ENCODE measurements at regions not wholly inside any gene's neighbourhood (a gene's known extent, or its start where the extent isn't known, plus 50 kb on each side); places are given as distances from the start of the nearest gene placed in this dataset.

DNA sequence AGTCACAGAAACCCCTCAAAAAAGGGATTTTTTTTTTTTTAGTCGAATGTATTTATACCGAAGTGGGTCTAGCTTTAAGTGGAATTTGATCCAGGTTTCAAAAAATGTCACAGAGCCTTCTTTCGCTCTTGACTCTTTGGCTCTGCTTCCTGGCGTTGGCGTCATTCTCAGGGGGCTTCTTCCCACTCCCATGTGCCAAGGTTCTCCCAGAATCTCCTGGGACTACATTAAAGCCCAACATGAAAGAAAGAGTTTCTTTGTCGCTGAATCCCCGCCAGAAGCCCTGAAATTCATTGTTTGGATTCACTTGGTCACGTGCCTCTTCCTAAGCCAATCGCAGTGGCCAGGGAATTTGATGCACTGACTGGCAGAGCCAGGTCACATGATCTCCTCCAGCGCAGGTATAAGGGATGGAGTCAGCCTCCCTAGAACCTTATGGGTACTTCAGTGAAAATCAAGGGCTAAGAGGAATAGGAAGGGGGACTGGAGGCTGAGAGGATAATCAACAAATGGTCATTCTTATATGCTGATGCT is 101.2 kb downstream of the RPS24 start:
- Histone ChIP-seq H3K36me3 (ENCODE audit: control insufficient read depth in 1 of 2, insufficient read depth in 2 of 2, low read length in 2 of 2) (no peaks in the 10 kb centered on the region), H3K9me3 (ENCODE audit: control insufficient read depth in 1 of 2, low read length in 2 of 2) (no peaks in the 10 kb centered on the region), H3K4me3 (ENCODE audit: low read depth in 1 of 2, low read length in 2 of 2) (no peak overlapping the region), H3K27me3 (ENCODE audit: control insufficient read depth in 1 of 2, insufficient read depth in 2 of 2, low read length in 2 of 2) (peaks cover 0 to 5% of the 10 kb centered on the region in 2 donors), H3K27ac (ENCODE audit: low read depth, low read length) (no peak overlapping the region), H3K9ac (ENCODE audit: low read depth in 1 of 2, low read length in 2 of 2) (no peak overlapping the region), H3K4me1 (ENCODE audit: control insufficient read depth in 1 of 2, insufficient read depth in 2 of 2, low read length in 2 of 2) (no peaks in the 10 kb centered on the region)

DNA sequence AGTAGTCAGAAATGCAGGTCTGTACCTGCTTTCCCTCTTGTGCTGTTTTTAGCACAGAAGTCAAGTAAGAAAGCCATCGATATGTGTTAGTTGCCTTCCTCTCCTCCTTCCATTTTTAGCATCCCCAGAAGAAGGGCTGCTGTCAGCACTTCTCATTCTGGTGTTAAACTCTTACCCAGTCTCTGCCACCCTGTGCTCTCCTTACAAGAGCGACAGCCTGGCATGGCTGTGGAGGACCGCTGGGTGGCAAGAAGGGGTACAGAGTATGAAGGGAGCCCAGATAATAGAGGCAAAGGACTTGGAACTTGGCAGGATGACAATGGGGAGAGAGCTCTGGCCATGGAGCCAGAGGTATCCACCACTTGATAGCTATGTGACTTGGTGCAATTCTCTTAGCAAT is 103.5 kb downstream of the RPS24 start:
- no peak overlapping the region for H3K27ac ChIP-seq (ENCODE audit: low read depth, low read length)
- H3K4me1 ChIP-seq (ENCODE audit: control insufficient read depth in 1 of 2, insufficient read depth in 2 of 2, low read length in 2 of 2), result no peaks in the 10 kb centered on the region
- no peak overlapping the region for H3K4me3 ChIP-seq (ENCODE audit: low read depth in 1 of 2, low read length in 2 of 2)
- no peak overlapping the region for H3K9ac ChIP-seq (ENCODE audit: low read depth in 1 of 2, low read length in 2 of 2)
- no peaks in the 10 kb centered on the region for H3K9me3 ChIP-seq (ENCODE audit: control insufficient read depth in 1 of 2, low read length in 2 of 2)
- H3K27me3 ChIP-seq (ENCODE audit: control insufficient read depth in 1 of 2, insufficient read depth in 2 of 2, low read length in 2 of 2), result peaks cover 0 to 5% of the 10 kb centered on the region in 2 donors
- H3K36me3 ChIP-seq (ENCODE audit: control insufficient read depth in 1 of 2, insufficient read depth in 2 of 2, low read length in 2 of 2), result no peaks in the 10 kb centered on the region

DNA sequence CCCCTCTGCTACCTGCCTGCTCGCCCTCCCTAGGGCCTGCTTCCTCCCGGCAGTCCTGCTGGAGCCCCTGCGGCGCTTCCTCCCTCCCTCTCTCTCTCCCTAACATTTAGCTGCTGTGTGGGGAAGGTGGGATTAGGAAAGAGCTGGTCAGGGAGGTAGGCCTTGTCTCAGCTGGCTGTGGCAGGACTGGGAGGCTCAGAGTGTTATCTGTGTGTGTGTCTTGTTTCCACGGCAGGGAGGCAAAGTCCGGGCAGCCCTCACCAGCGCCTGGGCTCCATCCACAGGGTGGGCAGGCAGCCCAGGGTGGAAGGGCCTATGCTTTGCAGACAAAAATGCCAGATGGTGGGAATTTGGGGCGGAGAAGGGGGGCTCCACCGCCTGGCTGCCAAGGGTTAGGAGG is 105.7 kb downstream of the RPS24 start:
- Histone ChIP-seq H3K4me3 (ENCODE audit: low read depth in 1 of 2, low read length in 2 of 2) (no peak overlapping the region), H3K9ac (ENCODE audit: low read depth in 1 of 2, low read length in 2 of 2) (no peak overlapping the region), H3K4me1 (ENCODE audit: control insufficient read depth in 1 of 2, insufficient read depth in 2 of 2, low read length in 2 of 2) (no peaks in the 10 kb centered on the region), H3K36me3 (ENCODE audit: control insufficient read depth in 1 of 2, insufficient read depth in 2 of 2, low read length in 2 of 2) (no peaks in the 10 kb centered on the region), H3K27ac (ENCODE audit: low read depth, low read length) (no peak overlapping the region), H3K9me3 (ENCODE audit: control insufficient read depth in 1 of 2, low read length in 2 of 2) (no peaks in the 10 kb centered on the region), H3K27me3 (ENCODE audit: control insufficient read depth in 1 of 2, insufficient read depth in 2 of 2, low read length in 2 of 2) (peaks cover 0 to 5% of the 10 kb centered on the region in 2 donors)

DNA sequence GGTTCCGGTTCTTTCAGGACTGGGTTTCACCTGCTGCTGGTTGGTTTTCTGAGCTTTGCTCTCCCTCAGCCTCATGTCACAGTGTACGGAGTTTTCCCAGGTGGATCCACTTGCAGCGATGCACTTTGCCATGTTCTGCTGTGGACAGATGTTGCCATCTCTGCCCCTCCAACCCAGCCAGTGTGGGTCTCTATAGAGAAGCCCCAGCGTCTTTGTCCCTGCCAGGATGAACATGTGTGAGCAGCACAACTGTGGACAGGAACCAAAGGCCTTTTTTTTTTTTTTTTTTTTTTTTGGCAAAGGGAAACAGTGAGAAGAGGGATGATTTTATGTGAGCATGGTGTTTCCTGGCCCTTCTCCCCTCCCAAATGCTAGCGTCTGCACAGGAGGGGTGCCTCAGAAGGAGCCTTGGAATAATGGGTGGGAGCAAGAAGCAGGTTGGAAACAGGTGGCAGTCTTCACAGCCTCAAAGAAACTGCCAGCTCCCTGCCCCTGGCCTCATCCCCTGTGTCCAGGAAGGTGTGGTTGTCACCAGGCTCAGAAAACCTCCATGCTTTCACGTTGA is 106.5 kb downstream of the RPS24 start:
- H3K4me3 ChIP-seq (ENCODE audit: low read depth in 1 of 2, low read length in 2 of 2), result no peak overlapping the region
- H3K9ac ChIP-seq (ENCODE audit: low read depth in 1 of 2, low read length in 2 of 2), result no peak overlapping the region
- no peaks in the 10 kb centered on the region for H3K9me3 ChIP-seq (ENCODE audit: control insufficient read depth in 1 of 2, low read length in 2 of 2)
- no peak overlapping the region for H3K27ac ChIP-seq (ENCODE audit: low read depth, low read length)
- no peaks in the 10 kb centered on the region for H3K4me1 ChIP-seq (ENCODE audit: control insufficient read depth in 1 of 2, insufficient read depth in 2 of 2, low read length in 2 of 2)
- peaks cover 0 to 5% of the 10 kb centered on the region in 2 donors for H3K27me3 ChIP-seq (ENCODE audit: control insufficient read depth in 1 of 2, insufficient read depth in 2 of 2, low read length in 2 of 2)
- no peaks in the 10 kb centered on the region for H3K36me3 ChIP-seq (ENCODE audit: control insufficient read depth in 1 of 2, insufficient read depth in 2 of 2, low read length in 2 of 2)

DNA sequence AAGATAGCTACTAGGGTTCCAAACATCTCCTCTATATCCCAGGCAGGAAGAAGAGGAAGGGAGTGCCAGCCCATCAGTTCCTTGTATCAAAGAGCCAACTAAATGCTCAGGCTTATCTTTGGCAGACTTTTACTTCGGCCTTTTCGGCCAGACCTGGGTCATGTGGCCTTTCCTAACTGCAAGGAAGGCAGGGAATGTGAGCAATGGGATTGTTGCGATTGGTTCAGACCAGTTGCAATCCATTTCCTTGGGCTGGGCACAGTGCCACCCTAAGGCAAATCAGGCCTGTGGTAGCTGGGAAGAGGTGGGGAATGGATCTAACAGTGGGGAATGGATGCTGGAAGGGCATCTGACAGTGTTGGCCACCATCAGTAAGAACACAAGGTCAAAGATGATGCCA is 109.9 kb downstream of the RPS24 start:
- H3K36me3 ChIP-seq (ENCODE audit: control insufficient read depth in 1 of 2, insufficient read depth in 2 of 2, low read length in 2 of 2), result no peaks in the 10 kb centered on the region
- no peaks in the 10 kb centered on the region for H3K9me3 ChIP-seq (ENCODE audit: control insufficient read depth in 1 of 2, low read length in 2 of 2)
- no peak overlapping the region for H3K9ac ChIP-seq (ENCODE audit: low read depth in 1 of 2, low read length in 2 of 2)
- H3K27ac ChIP-seq (ENCODE audit: low read depth, low read length), result no peak overlapping the region
- H3K4me3 ChIP-seq (ENCODE audit: low read depth in 1 of 2, low read length in 2 of 2), result no peak overlapping the region
- peaks cover 0 to 5% of the 10 kb centered on the region in 2 donors for H3K27me3 ChIP-seq (ENCODE audit: control insufficient read depth in 1 of 2, insufficient read depth in 2 of 2, low read length in 2 of 2)
- no peaks in the 10 kb centered on the region for H3K4me1 ChIP-seq (ENCODE audit: control insufficient read depth in 1 of 2, insufficient read depth in 2 of 2, low read length in 2 of 2)

DNA sequence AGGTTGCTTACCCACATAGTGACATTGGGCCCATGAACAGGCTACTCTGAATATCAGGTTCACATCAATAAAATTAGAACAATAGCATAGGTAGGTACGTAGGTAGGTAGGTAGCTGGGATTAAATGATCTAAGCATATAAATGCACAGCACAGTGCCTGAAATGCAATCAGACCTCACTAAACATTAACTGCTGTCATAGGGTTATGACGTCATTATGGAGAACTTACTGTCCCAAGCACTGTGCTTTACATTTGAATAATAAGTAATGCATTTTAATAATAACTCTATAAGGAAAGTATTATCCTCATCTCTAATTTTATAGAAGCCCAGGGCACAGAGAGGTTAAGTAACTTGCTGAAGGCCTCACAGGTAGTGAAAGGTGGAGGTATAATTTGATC is 112.5 kb downstream of the RPS24 start:
- Histone ChIP-seq H3K9ac (ENCODE audit: low read depth in 1 of 2, low read length in 2 of 2) (no peak overlapping the region), H3K27ac (ENCODE audit: low read depth, low read length) (no peak overlapping the region), H3K36me3 (ENCODE audit: control insufficient read depth in 1 of 2, insufficient read depth in 2 of 2, low read length in 2 of 2) (no peaks in the 10 kb centered on the region), H3K4me1 (ENCODE audit: control insufficient read depth in 1 of 2, insufficient read depth in 2 of 2, low read length in 2 of 2) (no peaks in the 10 kb centered on the region), H3K9me3 (ENCODE audit: control insufficient read depth in 1 of 2, low read length in 2 of 2) (no peaks in the 10 kb centered on the region), H3K4me3 (ENCODE audit: low read depth in 1 of 2, low read length in 2 of 2) (no peak overlapping the region), H3K27me3 (ENCODE audit: control insufficient read depth in 1 of 2, insufficient read depth in 2 of 2, low read length in 2 of 2) (no peaks in the 10 kb centered on the region)

DNA sequence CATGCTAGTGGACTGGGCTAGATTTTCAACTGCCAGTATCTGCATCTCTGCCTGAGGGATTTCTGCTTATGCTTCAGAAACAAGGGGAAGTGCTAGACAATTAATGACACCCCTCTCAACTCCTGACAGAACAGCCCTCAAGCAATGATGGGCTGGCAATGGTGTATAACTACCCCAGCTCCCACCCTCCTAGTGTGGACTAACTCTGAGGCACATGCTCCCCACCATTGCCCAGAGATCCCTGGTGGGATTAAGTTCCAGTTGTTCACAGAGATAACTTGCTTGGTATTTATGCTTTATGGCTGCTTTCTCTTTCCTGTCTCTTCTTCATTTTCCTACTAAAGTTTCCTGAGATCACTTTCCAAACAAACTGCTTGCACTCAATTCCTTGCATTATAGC is 113.5 kb downstream of the RPS24 start:
- H3K4me3 ChIP-seq (ENCODE audit: low read depth in 1 of 2, low read length in 2 of 2), result no peak overlapping the region
- no peak overlapping the region for H3K27ac ChIP-seq (ENCODE audit: low read depth, low read length)
- H3K4me1 ChIP-seq (ENCODE audit: control insufficient read depth in 1 of 2, insufficient read depth in 2 of 2, low read length in 2 of 2), result no peaks in the 10 kb centered on the region
- H3K36me3 ChIP-seq (ENCODE audit: control insufficient read depth in 1 of 2, insufficient read depth in 2 of 2, low read length in 2 of 2), result no peaks in the 10 kb centered on the region
- no peaks in the 10 kb centered on the region for H3K9me3 ChIP-seq (ENCODE audit: control insufficient read depth in 1 of 2, low read length in 2 of 2)
- no peaks in the 10 kb centered on the region for H3K27me3 ChIP-seq (ENCODE audit: control insufficient read depth in 1 of 2, insufficient read depth in 2 of 2, low read length in 2 of 2)
- no peak overlapping the region for H3K9ac ChIP-seq (ENCODE audit: low read depth in 1 of 2, low read length in 2 of 2)

DNA sequence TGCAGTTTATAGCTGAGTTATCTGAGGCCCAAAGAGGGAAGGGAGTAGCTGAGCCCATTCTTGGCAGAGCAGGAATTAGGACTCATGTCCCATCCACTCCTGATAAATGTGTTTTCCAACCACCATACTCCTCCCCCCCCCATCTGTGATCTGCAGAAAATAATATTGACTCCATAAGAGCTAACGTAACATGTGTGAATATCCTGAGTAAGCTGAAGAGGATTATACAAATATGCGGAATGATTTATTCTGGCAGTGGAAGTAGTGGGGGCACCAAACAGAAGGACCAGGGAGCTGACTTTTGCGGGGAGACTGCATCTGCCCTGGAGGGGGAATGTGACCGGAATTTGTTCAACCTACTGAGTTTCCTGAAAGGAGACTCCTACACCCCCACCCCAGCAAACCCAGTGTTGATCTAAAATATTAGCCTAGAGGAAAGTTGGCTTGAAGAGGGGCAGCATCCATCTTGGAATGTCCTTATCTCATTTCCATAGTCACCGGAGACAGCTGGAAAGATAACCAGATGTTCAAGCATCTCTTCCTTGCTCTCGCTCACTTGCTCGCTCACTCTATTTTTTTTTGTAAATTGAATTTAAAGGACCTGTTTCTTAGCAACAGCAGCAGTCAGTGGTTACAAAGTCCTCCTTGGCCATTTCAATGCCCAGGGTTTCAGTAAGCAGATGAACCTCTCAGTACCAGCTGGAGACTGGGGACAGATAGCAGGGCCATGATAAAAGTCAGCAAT is 114.7 kb downstream of the RPS24 start:
- Histone ChIP-seq H3K9ac (ENCODE audit: low read depth in 1 of 2, low read length in 2 of 2) (no peak overlapping the region), H3K4me3 (ENCODE audit: low read depth in 1 of 2, low read length in 2 of 2) (no peak overlapping the region), H3K27ac (ENCODE audit: low read depth, low read length) (no peak overlapping the region)

DNA sequence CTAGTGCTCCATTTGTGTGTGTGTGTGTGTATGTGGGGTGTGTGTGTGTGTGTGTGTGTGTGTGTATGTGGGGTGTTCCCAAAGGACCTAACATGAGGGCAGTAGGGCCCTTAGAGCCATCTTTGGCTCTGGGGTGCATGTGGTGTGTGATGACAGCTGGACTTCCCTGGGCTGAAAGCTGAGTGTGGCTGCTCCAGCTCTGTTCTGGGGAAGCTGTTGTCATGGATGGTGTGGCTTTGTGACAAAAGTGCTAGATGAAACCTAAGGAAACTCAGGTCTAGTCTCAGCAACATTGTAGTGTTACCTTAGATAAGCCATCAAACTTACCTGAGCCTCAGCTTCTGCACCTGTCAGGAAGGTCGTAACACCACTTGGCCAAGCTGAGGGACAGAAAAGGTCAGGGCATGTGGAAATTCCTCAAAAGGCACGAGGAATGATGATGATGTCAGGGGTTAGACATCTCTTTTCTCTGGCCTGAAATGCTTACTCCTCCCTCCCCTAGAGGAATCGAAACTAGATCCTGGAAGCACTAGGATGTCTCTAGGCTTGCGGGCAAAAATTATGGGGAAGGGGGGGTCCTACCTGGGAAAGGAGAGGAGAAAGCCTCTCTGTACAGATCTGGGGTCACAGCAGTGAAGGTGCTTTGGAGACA is 115.4 kb downstream of the RPS24 start:
- no peaks in the 10 kb centered on the region for H3K9me3 ChIP-seq (ENCODE audit: control insufficient read depth in 1 of 2, low read length in 2 of 2)
- no peaks in the 10 kb centered on the region for H3K4me1 ChIP-seq (ENCODE audit: control insufficient read depth in 1 of 2, insufficient read depth in 2 of 2, low read length in 2 of 2)
- H3K27ac ChIP-seq (ENCODE audit: low read depth, low read length), result no peak overlapping the region
- H3K36me3 ChIP-seq (ENCODE audit: control insufficient read depth in 1 of 2, insufficient read depth in 2 of 2, low read length in 2 of 2), result no peaks in the 10 kb centered on the region
- H3K27me3 ChIP-seq (ENCODE audit: control insufficient read depth in 1 of 2, insufficient read depth in 2 of 2, low read length in 2 of 2), result no peaks in the 10 kb centered on the region
- no peak overlapping the region for H3K9ac ChIP-seq (ENCODE audit: low read depth in 1 of 2, low read length in 2 of 2)
- H3K4me3 ChIP-seq (ENCODE audit: low read depth in 1 of 2, low read length in 2 of 2), result no peak overlapping the region

More for the DNA sequence above, 114.7 kb downstream of the RPS24 start:
- no peaks in the 10 kb centered on the region for H3K27me3 ChIP-seq (ENCODE audit: control insufficient read depth in 1 of 2, insufficient read depth in 2 of 2, low read length in 2 of 2)
- no peaks in the 10 kb centered on the region for H3K36me3 ChIP-seq (ENCODE audit: control insufficient read depth in 1 of 2, insufficient read depth in 2 of 2, low read length in 2 of 2)
- no peaks in the 10 kb centered on the region for H3K9me3 ChIP-seq (ENCODE audit: control insufficient read depth in 1 of 2, low read length in 2 of 2)
- no peaks in the 10 kb centered on the region for H3K4me1 ChIP-seq (ENCODE audit: control insufficient read depth in 1 of 2, insufficient read depth in 2 of 2, low read length in 2 of 2)

DNA sequence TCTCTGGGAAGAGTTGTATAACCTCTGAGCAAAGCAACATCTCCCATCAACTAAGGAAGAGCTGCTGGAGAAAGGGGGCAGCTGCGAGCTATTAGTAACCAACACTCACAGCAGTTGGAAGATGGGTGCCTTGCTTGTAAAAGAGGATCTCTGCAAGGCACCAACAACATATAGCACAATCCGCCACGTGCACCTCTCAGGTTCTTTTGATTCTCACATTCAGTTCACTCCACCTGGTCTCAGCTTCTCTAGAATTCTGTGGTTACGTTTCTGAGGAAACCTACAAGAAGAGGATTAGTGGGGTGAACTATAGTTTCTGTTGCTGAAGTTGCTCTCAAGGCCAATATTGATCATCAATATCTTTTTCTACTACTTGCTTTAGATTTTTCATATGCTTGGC is 117.1 kb downstream of the RPS24 start:
- Histone ChIP-seq H3K36me3 (ENCODE audit: control insufficient read depth in 1 of 2, insufficient read depth in 2 of 2, low read length in 2 of 2) (no peaks in the 10 kb centered on the region), H3K4me1 (ENCODE audit: control insufficient read depth in 1 of 2, insufficient read depth in 2 of 2, low read length in 2 of 2) (no peaks in the 10 kb centered on the region), H3K4me3 (ENCODE audit: low read depth in 1 of 2, low read length in 2 of 2) (no peak overlapping the region), H3K27me3 (ENCODE audit: control insufficient read depth in 1 of 2, insufficient read depth in 2 of 2, low read length in 2 of 2) (no peaks in the 10 kb centered on the region), H3K27ac (ENCODE audit: low read depth, low read length) (no peak overlapping the region), H3K9me3 (ENCODE audit: control insufficient read depth in 1 of 2, low read length in 2 of 2) (no peaks in the 10 kb centered on the region), H3K9ac (ENCODE audit: low read depth in 1 of 2, low read length in 2 of 2) (no peak overlapping the region)
